Tongue (tissue), 1 donor: ENCODE measurements at regions not wholly inside any gene's neighbourhood (a gene's known extent, or its start where the extent isn't known, plus 50 kb on each side); places are given as distances from the start of the nearest gene placed in this dataset.

Source experiments
- DNase-seq: peaks from one replicate; pipeline ENCODE4 v3.0.0-alpha.2; 2015

- DNase-seq: no peak
Observed at GRCh38 chr3:31349001-31349748, 183.6 kb upstream of the STT3B start.

- DNase-seq: no peak
Observed at GRCh38 chr3:31350307-31350706, 182.4 kb upstream of the STT3B start.

GRCh38 chr3:31352331-31352730 lies 180.4 kb upstream of the STT3B start:
- no peak for DNase-seq

GRCh38 chr3:31353166-31353565 lies 179.6 kb upstream of the STT3B start:
- DNase-seq: no peak

GRCh38 chr3:31354373-31354772 lies 178.4 kb upstream of the STT3B start:
- DNase-seq: no peak

- DNase-seq: no peak
Observed at GRCh38 chr3:31355807-31356206, 176.9 kb upstream of the STT3B start.

- no peak for DNase-seq
Observed at GRCh38 chr3:31356941-31357340, 175.8 kb upstream of the STT3B start.

- DNase-seq: no peak
Observed at GRCh38 chr3:31357451-31357850, 175.3 kb upstream of the STT3B start.

GRCh38 chr3:31358473-31359070 lies 174.2 kb upstream of the STT3B start:
- no peak for DNase-seq

GRCh38 chr3:31361371-31362273 lies 171.1 kb upstream of the STT3B start:
- peak; percentile 10 for DNase-seq

- no peak for DNase-seq
Observed at GRCh38 chr3:31364188-31364587, 168.5 kb upstream of the STT3B start.

GRCh38 chr3:31364711-31365110 lies 168.0 kb upstream of the STT3B start:
- no peak for DNase-seq

GRCh38 chr3:31367518-31367917 lies 165.2 kb upstream of the STT3B start:
- DNase-seq: no peak

- DNase-seq: no peak
Observed at GRCh38 chr3:31369637-31370379, 162.9 kb upstream of the STT3B start.

GRCh38 chr3:31370380-31370666 lies 162.4 kb upstream of the STT3B start:
- no peak for DNase-seq

GRCh38 chr3:31370681-31371080 lies 162.0 kb upstream of the STT3B start:
- no peak for DNase-seq

- DNase-seq: no peak
Observed at GRCh38 chr3:31371484-31372177, 161.1 kb upstream of the STT3B start.

- DNase-seq: no peak
Observed at GRCh38 chr3:31373681-31374080, 159.0 kb upstream of the STT3B start.

GRCh38 chr3:31377045-31377642 lies 155.6 kb upstream of the STT3B start:
- DNase-seq: peak; percentile 10

- DNase-seq: no peak
Observed at GRCh38 chr3:31378231-31378630, 154.5 kb upstream of the STT3B start.

GRCh38 chr3:31379598-31379997 lies 153.1 kb upstream of the STT3B start:
- no peak for DNase-seq

- DNase-seq: no peak
Observed at GRCh38 chr3:31382856-31383255, 149.9 kb upstream of the STT3B start.
